Endothelial cell (in vitro differentiated cells): ENCODE measurements at regions not wholly inside any gene's neighbourhood (a gene's known extent, or its start where the extent isn't known, plus 50 kb on each side); places are given as distances from the start of the nearest gene placed in this dataset.

ENCODE experiments used
- DNase-seq: peaks from one replicate; pipeline ENCODE4 v3.0.0; 2021; ENCODE audit warnings: low spot score
- H3K27ac Mint-ChIP-seq: one replicate; pipeline ENCODE4 v1.8.0; 2021; ENCODE audit warnings: mixed read lengths, inconsistent platforms; ENCODE audit not compliant: unreplicated experiment
- H3K27me3 Mint-ChIP-seq: one replicate; pipeline ENCODE4 v1.8.0; 2021; ENCODE audit warnings: mild to moderate bottlenecking, moderate library complexity, mixed read lengths, inconsistent platforms; ENCODE audit not compliant: unreplicated experiment
- H3K36me3 Mint-ChIP-seq: one replicate; pipeline ENCODE4 v1.8.0; 2021; ENCODE audit warnings: mild to moderate bottlenecking, low read depth, mixed read lengths, inconsistent platforms; ENCODE audit not compliant: unreplicated experiment
- H3K4me1 Mint-ChIP-seq: one replicate; pipeline ENCODE4 v1.8.0; 2021; ENCODE audit warnings: mild to moderate bottlenecking, mixed read lengths, inconsistent platforms; ENCODE audit not compliant: unreplicated experiment
- H3K4me3 Mint-ChIP-seq: one replicate; pipeline ENCODE4 v1.8.0; 2021; ENCODE audit warnings: mild to moderate bottlenecking, mixed read lengths, inconsistent platforms; ENCODE audit not compliant: unreplicated experiment
- H3K9me3 Mint-ChIP-seq: one replicate; pipeline ENCODE4 v1.8.0; 2021; ENCODE audit warnings: mixed read lengths, inconsistent platforms; ENCODE audit not compliant: unreplicated experiment
- CTCF ChIP-seq: fragments of 200-600 bp; sonication (generic); IDR thresholded peaks from one replicate; pipeline ENCODE4 v1.5.0; 2021; ENCODE audit warnings: antibody characterized with exemption; ENCODE audit not compliant: unreplicated experiment

GRCh38 chr4:13202701-13203100 lies 281.4 kb downstream of the RAB28 start:
- H3K27ac Mint-ChIP-seq: no peak overlapping the region
- no peak for TF ChIP-seq CTCF
- H3K36me3 Mint-ChIP-seq: no peaks in the 10 kb centered on the region
- DNase-seq: no peak
- H3K4me1 Mint-ChIP-seq: no peaks in the 10 kb centered on the region
- no peak overlapping the region for H3K4me3 Mint-ChIP-seq
- H3K27me3 Mint-ChIP-seq: no peaks in the 10 kb centered on the region
- no peaks in the 10 kb centered on the region for H3K9me3 Mint-ChIP-seq

- Mint-ChIP-seq H3K4me3 (no peak overlapping the region), H3K36me3 (no peaks in the 10 kb centered on the region), H3K27ac (no peak overlapping the region), H3K4me1 (no peaks in the 10 kb centered on the region), H3K27me3 (no peaks in the 10 kb centered on the region), H3K9me3 (no peaks in the 10 kb centered on the region)
- DNase-seq: no peak
- no peak for TF ChIP-seq CTCF
Measured at GRCh38 chr4:13201241-13201640, 282.9 kb downstream of the RAB28 start.

GRCh38 chr4:13196721-13197120 lies 287.4 kb downstream of the RAB28 start:
- DNase-seq: no peak
- Mint-ChIP-seq H3K4me1 (no peaks in the 10 kb centered on the region), H3K27me3 (no peaks in the 10 kb centered on the region), H3K27ac (no peak overlapping the region), H3K4me3 (no peak overlapping the region), H3K36me3 (no peaks in the 10 kb centered on the region), H3K9me3 (no peaks in the 10 kb centered on the region)
- no peak for TF ChIP-seq CTCF

- H3K9me3 Mint-ChIP-seq: no peaks in the 10 kb centered on the region
- H3K36me3 Mint-ChIP-seq: no peaks in the 10 kb centered on the region
- no peaks in the 10 kb centered on the region for H3K27me3 Mint-ChIP-seq
- H3K4me1 Mint-ChIP-seq: no peaks in the 10 kb centered on the region
- TF ChIP-seq CTCF: no peak
- DNase-seq: no peak
- H3K4me3 Mint-ChIP-seq: no peak overlapping the region
- H3K27ac Mint-ChIP-seq: no peak overlapping the region
Measured at GRCh38 chr4:13193662-13194061, 290.5 kb downstream of the RAB28 start.

GRCh38 chr4:13190093-13190721 lies 293.9 kb downstream of the RAB28 start:
- Mint-ChIP-seq H3K4me3 (no peak overlapping the region), H3K27me3 (peaks cover 1% of the 10 kb centered on the region), H3K36me3 (no peaks in the 10 kb centered on the region), H3K4me1 (peaks cover 5% of the 10 kb centered on the region), H3K27ac (no peak overlapping the region), H3K9me3 (no peaks in the 10 kb centered on the region)
- no peak for TF ChIP-seq CTCF
- no peak for DNase-seq
